RCC 7860 (cell line): ENCODE measurements at regions not wholly inside any gene's neighbourhood (a gene's known extent, or its start where the extent isn't known, plus 50 kb on each side); places are given as distances from the start of the nearest gene placed in this dataset.
A peak's percentile ranks its signal among the peaks of the same experiment; 100 is the strongest.
"Not testable (repeated sequence)": the region's sequence is repeated elsewhere in the genome, so short reads cannot be mapped to it uniquely, and the experiment has no call there.

Experiments
- DNase-seq: peaks from one replicate; pipeline ENCODE4 v3.0.0-alpha.2; 2015; ENCODE audit warnings: low spot score
- FAIRE-seq: peaks from 2 replicates; lab custom pipeline; 2012; peaks lifted over from hg19 to GRCh38; lab: Jason Lieb, UNC

GRCh38 chr6:102742754-102743356 lies 1349.3 kb downstream of the GRIK2 start:
- no peak for DNase-seq
- no peak for FAIRE-seq

- no peak for DNase-seq
- FAIRE-seq = no peak
These were observed 1348.5 kb downstream of the GRIK2 start for GRCh38 chr6:102742028-102742427.

DNA sequence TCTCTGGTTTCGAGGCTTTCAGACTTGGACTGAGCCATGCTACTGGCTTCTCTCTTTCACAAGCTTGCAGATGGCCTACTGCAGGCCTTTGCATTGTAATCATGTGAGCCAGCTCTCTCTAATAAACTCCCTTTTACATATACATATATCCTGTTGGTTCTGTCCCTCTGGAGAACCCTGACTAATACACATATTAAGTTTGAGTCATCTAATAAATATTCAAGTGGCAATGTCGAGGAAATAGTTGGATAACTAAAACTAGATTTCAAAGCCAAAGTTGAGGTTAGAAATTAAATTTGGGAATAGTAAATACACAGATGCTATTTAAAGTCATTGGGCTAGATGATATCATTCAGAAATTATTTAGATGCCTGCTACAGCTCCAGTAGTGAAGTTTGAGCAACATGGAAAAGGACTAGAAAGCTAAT lies 1343.4 kb downstream of the GRIK2 start:
- FAIRE-seq (no peak), DNase-seq (no peak)

- DNase-seq (no peak), FAIRE-seq (no peak)
These were observed 1339.4 kb downstream of the GRIK2 start for GRCh38 chr6:102732898-102733297.

DNA sequence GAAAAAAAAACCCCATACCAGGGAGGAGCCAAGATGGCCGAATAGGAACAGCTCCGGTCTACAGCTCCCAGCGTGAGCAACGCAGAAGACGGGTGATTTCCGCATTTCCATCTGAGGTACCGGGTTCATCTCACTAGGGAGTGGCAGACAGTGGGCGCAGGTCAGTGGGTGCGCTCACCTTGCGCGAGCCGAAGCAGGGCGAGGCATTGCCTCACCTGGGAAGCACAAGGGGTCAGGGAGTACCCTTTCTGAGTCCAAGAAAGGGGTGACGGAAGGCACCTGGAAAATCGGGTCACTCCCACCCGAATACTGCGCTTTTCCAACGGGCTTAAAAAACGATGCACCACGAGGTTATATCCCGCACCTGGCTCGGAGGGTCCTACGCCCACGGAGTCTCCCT lies 1328.6 kb downstream of the GRIK2 start:
- not testable (repeated sequence) for FAIRE-seq, DNase-seq

- FAIRE-seq (no peak), DNase-seq (no peak)
These were observed 1324.4 kb downstream of the GRIK2 start for GRCh38 chr6:102717737-102718456.

- DNase-seq (no peak), FAIRE-seq (no peak)
These were observed 1323.7 kb downstream of the GRIK2 start for GRCh38 chr6:102717252-102717651.

DNA sequence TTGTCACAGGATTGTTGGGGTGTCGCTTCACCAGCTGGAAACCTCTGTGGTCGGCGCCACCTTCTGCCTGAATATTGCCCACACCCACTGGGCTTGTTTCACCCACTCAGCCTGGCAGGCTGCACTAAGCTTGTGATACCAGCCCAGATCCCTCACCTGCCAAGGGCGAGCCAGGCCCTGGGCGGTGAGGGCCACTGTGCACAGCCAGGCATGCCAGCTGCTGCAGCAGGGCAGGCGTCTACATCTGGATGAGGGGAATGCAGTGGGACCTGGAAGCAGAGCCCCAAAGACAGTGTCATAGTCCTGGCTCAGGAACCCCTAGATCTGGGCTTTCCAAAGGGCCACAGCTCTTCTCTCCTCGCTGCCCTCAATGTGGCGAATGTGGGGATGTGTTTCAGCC lies 1307.5 kb downstream of the GRIK2 start:
- no peak for DNase-seq
- FAIRE-seq = no peak

GRCh38 chr6:102686461-102686860 lies 1293.0 kb downstream of the GRIK2 start:
- FAIRE-seq (no peak), DNase-seq (no peak)

- FAIRE-seq (no peak), DNase-seq (no peak)
These were observed 1286.9 kb downstream of the GRIK2 start for GRCh38 chr6:102680413-102680812.

DNA sequence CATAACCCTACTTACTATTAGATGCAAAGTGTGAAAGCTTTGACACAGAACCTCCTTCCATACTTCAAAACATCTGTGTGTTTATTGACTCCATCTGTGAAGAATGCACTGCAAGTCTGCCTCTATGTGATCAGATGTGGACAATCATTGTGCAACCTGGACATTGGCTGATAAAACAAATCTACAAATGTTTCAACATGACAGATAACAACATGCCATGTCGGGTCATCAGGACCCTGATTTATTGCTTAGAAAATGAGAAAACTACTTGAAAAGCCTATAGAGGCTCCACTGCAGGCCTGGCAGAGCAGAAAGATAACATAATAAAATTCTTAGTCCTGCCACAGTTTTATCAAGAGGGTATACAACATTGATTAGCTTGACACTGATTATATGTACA lies 1286.4 kb downstream of the GRIK2 start:
- no peak for FAIRE-seq

GRCh38 chr6:102677225-102677624 lies 1283.7 kb downstream of the GRIK2 start:
- no peak for FAIRE-seq
- no peak for DNase-seq

More for the DNA sequence above, 1286.4 kb downstream of the GRIK2 start:
- no peak for DNase-seq

DNA sequence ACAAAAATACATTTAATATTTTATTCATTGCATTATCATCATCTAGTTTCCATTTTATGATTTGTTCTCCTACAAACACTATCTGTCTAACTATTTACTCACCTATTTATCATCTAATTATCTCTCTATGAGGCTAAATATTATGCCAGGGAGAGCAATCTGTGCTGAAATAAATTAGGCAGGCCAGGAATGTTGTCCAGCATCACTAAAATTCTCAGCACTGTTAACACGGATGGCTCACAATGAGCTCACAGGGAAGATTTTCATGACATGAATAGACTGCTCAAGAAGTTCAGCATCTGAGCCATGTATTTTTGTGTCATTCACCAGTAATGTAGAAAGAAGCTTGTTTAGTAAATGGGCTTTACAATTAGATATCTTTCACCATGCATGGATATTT lies 1277.2 kb downstream of the GRIK2 start:
- FAIRE-seq (no peak), DNase-seq (no peak)

DNA sequence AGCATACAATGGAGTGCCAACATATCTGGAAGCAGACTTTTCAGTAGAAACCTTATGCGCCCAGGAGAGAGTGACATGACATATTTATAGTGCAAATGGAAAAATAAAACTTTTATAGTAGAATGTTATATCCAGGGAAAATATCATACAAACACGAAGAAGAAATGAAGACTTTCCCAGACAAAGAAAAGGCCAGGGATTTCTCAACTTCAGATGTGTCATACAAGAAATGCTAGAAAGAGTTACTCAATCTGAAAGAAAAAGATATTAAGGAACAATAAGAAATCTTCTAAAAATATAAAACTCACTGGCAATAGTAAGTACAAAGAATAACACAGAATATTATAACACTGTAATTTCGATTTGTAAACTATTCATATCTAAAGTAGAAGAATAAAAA lies 1269.3 kb downstream of the GRIK2 start:
- DNase-seq (no peak), FAIRE-seq (no peak)

DNA sequence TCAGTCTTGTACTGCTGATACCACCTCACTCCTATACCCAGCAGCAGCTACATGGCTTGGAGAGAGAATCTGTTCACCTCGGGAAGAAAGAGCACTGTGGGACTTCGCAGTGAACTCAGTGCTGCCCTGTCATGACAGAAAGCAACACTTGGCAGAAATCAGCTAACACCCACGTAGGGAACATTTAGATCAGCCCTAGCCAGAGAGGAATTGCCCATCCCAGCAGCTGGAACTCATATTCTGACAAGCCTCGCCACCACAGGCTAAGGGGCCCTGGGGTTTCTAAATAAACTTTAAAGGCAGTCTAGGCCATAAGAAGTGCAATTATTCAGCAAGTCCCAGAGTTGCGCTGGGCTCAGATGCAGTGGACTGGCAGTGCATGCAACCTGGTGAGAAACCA lies 1266.8 kb downstream of the GRIK2 start:
- FAIRE-seq (no peak), DNase-seq (no peak)

GRCh38 chr6:102655823-102656222 lies 1262.3 kb downstream of the GRIK2 start:
- DNase-seq (no peak), FAIRE-seq (no peak)

DNA sequence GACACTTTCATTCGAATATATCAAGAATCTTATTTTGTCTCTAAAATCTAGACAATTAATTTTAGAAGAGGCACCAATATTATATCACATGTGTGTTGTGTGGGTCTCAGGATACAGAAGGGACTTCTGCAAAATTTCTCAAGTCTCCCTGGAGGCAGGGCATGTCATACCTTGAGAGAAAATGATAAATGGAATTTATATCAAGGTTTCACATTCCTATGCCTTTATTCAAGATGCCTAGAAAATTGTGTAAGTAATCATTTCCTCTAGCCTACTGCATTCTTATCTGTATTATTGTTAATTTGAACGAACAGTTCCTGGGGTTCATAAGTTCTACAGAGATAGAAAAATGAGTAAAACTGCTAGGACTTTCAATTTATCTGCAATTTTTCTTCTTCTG lies 1247.9 kb downstream of the GRIK2 start:
- FAIRE-seq (no peak), DNase-seq (no peak)

GRCh38 chr6:102631921-102632320 lies 1238.4 kb downstream of the GRIK2 start:
- no peak for DNase-seq

GRCh38 chr6:102623201-102623600 lies 1229.7 kb downstream of the GRIK2 start:
- DNase-seq = no peak
- no peak for FAIRE-seq

More at GRCh38 chr6:102631921-102632320, 1238.4 kb downstream of the GRIK2 start:
- no peak for FAIRE-seq

DNA sequence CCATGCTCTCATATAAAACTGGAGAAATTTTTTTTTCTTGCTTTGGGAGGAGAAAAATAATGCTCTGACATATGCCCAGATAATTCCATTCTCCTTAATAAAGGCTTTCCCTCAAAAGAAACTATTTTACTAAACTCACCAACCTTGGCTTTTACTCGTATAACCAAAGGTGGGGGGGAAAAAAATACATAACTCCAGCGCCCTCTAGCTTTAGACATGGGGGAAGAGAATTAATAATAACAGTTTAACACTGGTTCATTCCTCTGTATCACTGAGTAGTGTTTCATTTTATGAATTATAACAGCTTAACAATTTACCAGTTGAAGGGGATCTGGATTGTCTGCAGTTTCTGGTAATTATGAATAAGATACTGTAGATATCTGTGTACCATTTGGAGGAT lies 1226.1 kb downstream of the GRIK2 start:
- FAIRE-seq (no peak), DNase-seq (peak; percentile 7)

DNA sequence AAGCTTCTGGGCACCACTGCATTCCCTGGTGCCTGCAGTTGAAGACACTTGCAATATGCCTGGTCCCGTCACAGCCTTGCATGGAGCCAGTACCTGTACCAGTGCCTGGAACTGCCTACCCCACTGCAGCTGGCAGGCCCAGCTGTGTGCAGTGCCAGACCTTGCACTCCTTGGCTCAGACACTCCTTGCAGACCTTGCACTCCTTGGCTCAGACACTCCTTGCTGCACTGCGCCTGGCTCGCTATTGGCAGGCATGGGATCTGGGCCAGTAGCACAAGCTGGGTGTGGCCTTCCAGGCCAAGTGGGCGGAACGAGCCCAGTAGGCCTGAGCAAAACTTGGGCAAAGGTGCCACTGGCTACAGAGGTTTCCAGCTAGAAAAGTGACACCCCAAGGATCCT lies 1189.1 kb downstream of the GRIK2 start:
- DNase-seq (no peak), FAIRE-seq (no peak)

- FAIRE-seq = no peak
- no peak for DNase-seq
These were observed 1188.0 kb downstream of the GRIK2 start for GRCh38 chr6:102581378-102582124.
